DND-41 (cell line): ENCODE measurements at regions not wholly inside any gene's neighbourhood (a gene's known extent, or its start where the extent isn't known, plus 50 kb on each side); places are given as distances from the start of the nearest gene placed in this dataset.

Experiments
- EZH2 ChIP-seq: IDR thresholded peaks from 3 replicates; pipeline ENCODE4 v1.6.1; 2012; ENCODE audit warnings: borderline replicate concordance, low read depth, mild to moderate bottlenecking, moderate library complexity, low read length, inconsistent platforms; ENCODE audit not compliant: severe bottlenecking
- TF ChIP-seq, protein P1 (sequence below): IDR thresholded peaks from 2 replicates; pipeline ENCODE4 v1.5.1; 2012; ENCODE audit warnings: borderline replicate concordance, low read length, moderate library complexity, mild to moderate bottlenecking; ENCODE audit not compliant: poor library complexity, severe bottlenecking; ENCODE audit errors: extremely low read depth

DNA sequence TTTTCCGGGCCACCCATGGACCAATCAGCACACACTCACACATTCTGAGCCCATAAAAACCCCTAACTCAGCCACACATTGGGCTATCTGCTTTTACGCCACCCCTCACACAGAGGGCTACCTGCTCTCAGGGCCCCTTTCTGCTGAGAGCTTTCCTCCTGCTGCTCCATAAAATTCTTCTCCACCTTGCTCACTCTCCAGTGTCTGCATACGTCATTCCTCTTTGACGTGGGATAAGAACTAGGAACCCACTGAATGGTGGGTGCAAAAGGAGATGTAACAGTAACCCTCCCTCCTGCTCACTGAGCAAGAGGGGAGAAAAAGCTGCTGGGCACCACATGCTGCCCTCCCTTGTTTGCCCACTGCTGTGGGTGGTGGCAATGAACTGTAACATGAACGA is 596.7 kb upstream of the TMEM132C start:
- TF ChIP-seq, protein P1, sequence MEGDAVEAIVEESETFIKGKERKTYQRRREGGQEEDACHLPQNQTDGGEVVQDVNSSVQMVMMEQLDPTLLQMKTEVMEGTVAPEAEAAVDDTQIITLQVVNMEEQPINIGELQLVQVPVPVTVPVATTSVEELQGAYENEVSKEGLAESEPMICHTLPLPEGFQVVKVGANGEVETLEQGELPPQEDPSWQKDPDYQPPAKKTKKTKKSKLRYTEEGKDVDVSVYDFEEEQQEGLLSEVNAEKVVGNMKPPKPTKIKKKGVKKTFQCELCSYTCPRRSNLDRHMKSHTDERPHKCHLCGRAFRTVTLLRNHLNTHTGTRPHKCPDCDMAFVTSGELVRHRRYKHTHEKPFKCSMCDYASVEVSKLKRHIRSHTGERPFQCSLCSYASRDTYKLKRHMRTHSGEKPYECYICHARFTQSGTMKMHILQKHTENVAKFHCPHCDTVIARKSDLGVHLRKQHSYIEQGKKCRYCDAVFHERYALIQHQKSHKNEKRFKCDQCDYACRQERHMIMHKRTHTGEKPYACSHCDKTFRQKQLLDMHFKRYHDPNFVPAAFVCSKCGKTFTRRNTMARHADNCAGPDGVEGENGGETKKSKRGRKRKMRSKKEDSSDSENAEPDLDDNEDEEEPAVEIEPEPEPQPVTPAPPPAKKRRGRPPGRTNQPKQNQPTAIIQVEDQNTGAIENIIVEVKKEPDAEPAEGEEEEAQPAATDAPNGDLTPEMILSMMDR: no peak
- TF ChIP-seq EZH2: no peak
